ENCODE measurements at regions not wholly inside any gene's neighbourhood (a gene's known extent, or its start where the extent isn't known, plus 50 kb on each side); places are given as distances from the start of the nearest gene placed in this dataset.

GRCh38 chr3:177753451-177754155, 556.3 kb upstream of the TBL1XR1 start (continued):
- TF ChIP-seq CHD7 (IDR thresholded peaks at IDR 0.05; ENCODE audit: insufficient replicate concordance, low read length) (no peak), EP300 (IDR thresholded peaks at IDR 0.05; ENCODE audit: borderline replicate concordance in 1 of 2, low read depth in 2 of 2, low read length in 2 of 2) (no peak), SAP30 (IDR thresholded peaks at IDR 0.05; ENCODE audit: insufficient read depth, insufficient replicate concordance, low read length) (no peak), GABPA (IDR thresholded peaks at IDR 0.05; ENCODE audit: borderline replicate concordance, insufficient read depth, low read length) (no peak), SP4 (IDR thresholded peaks at IDR 0.05; ENCODE audit: low read length) (no peak), JUN (IDR thresholded peaks at IDR 0.05; ENCODE audit: low read depth, low read length) (no peak), HDAC6 (IDR thresholded peaks at IDR 0.05; ENCODE audit: low read depth, low read length) (no peak), TAF7 (optimal IDR thresholded peaks at IDR 0.05; ENCODE audit: borderline replicate concordance, low read depth, low read length) (no peak), CHD1 (IDR thresholded peaks at IDR 0.05; ENCODE audit: low read depth, low read length) (no peak)
